Glomerular visceral epithelial cell (primary cell): ENCODE measurements at regions not wholly inside any gene's neighbourhood (a gene's known extent, or its start where the extent isn't known, plus 50 kb on each side); places are given as distances from the start of the nearest gene placed in this dataset.
"Not testable (repeated sequence)": the region's sequence is repeated elsewhere in the genome, so short reads cannot be mapped to it uniquely, and the experiment has no call there.

ENCODE experiments used
- DNase-seq: peaks from one replicate; pipeline ENCODE4 v3.0.0-alpha.2; 2016; ENCODE audit errors: extremely low spot score

DNA sequence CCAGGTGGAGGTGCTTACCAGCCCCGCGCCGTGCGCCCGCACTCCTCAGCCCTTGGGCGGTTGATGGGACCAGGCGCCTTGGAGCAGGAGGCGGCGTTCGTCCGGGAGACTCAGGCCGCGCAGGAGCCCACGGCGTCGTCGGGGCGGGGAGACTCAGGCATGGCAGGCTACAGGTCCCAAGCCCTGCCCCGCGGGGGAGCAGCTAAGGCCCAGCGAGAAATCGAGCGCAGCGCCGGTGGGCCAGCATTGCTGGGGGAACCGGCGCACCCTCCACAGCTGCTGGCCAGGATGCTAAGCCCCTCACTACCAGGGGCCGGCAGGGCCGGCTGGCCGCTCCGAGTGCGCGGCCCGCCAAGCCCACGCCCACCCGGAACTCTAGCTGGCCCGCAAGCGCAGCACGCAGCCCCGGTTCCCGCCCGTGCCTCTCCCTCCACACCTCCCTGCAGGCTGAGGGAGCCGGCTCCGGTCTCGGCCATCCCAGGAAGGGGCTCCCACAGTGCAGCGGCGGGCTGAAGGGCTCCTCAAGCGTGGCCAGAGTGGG, 1087.5 kb downstream of the GALC start:
- DNase-seq, result not testable (repeated sequence)

DNA sequence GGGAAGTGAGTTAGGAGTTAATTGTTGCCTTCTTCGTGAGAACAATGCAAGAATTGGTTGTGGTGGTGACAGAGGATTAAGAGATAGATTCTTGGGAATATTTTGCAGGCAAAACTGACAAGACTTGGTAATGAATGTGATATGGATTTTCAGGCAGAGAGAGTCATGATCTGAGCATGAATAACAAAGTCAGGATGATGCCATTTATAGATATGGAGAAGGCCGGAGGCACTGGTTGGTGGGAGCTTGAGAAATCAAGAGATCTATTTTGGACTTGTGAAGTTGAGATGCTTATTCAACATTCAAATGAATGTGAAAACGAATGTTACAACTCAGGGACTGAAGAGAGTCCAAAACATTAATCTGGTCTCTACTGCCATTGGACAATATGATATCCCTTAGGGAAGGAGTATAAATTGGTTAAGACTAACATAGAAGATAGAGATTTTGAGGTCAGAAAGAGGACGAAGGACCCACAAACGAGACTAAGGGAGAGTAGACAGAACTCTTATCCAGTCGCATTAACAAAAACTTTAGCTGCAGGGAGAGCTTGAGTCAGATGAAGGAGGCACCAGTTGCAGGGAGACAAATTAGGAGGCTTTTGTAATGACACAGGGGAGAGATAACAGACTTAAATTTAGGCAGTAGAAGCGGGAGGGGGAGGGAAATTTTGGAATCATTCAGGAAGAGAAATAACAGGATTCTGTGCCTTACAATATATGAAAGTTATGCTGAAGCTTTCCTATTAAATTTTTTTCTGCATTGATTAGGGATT, 1090.6 kb downstream of the GALC start:
- no peak for DNase-seq

DNA sequence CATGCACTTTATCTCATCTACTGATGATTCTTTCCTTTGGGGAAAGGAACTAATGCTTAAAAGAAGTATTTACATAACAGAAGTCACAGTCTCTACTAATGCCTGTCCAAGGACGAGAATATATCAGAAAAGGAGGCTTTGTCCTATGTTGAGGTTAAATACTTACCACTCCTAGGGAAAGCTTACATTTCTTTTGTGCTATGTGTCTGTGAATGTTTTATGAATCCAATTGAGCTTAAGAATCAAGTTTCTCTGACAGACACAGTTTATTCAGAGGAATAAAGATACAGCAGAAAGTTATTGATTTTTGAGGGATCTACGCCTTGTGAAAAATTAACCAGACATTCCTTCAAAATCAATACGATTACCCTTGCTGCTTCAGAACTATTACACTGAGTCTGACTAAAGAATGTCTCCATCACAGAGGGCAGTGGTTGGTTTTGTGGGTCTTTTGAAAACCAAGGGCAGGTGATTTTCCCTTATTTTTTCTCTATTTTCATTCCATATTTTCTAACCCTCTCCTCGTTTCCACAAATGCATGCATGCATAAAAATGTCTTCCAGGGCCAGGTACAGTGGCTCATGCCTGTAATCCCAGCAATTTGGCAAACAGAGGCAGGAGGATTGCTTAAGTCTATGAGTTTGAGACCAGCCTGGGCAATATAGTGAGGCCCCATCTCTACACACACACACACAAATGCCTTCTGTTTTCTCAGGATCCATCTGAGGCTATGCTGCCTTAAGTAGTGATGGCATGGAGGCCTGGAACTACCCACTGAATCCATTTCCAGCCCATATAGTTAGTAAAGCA, 1095.1 kb downstream of the GALC start:
- no peak for DNase-seq

DNA sequence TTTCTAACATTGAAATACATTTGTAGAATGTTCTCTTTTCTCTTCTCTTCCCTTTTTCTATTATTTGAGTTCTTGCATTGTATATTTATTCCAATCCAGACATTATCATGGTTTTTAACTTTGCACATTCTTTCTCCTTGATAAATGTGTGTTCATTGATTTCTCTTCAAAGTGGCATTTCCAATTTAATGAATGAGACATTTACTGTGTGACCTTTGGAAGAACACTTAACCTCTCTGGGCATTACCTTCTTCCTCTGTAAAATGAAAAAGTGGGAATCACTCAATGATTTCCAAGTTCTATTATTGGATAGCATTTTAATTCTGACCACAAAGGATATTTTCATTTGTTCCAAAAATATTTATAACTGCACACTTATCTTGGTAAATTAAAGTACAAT, 1095.8 kb downstream of the GALC start:
- no peak for DNase-seq

DNA sequence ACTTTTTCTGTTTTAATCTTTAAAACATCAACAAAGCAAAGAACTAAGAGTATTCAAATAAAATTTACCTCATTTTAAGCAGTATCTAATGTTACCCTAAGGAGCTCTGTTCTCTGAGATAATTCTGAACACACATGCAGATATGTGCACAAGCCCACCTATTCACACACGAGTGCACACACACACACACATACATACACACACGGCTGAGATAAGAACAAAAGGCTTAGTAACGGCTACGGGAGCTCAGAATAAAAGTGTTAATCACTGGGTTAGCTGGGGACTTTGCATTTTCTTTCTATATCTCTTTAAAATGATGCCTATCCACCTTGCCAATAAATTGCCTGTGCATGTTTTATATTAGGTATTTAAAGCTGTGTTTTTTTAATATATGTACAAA, 1096.3 kb downstream of the GALC start:
- no peak for DNase-seq

DNA sequence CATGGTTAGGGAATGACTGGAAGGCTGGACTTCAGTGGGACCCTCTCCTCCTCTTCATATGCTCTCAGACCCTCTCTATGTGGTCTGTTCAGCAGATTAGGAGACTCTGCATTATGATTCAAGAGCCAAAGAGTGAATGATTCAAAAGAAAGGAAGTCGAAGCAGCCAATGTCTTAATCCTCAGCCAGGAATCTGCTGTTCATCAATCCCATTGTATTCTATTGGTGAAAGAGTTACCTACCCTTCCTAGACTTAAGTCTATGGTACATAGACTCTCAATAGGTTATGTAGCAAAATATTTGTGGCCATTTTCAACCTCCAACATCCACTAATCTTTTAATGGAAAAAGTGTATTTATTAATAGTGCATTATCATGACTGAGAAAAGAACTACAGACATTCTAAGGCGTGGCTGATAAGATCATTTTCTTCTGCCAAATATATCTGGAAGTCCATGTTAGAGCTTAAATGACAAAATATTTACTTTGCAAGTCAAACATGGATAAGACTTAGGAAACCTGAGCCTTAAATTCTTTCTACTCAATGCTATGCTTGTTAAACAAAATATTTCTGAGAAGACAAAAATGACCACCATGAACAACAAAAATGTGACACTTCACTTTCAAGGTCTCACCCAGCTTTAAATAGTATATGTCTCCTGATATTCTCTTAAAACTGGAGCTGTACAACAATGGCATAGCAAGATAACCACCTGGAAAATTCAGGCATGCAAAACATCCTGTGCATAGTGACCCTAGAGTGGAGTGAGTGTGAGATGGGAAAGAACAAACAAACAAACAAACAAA, 1100.6 kb downstream of the GALC start:
- DNase-seq, result no peak

DNA sequence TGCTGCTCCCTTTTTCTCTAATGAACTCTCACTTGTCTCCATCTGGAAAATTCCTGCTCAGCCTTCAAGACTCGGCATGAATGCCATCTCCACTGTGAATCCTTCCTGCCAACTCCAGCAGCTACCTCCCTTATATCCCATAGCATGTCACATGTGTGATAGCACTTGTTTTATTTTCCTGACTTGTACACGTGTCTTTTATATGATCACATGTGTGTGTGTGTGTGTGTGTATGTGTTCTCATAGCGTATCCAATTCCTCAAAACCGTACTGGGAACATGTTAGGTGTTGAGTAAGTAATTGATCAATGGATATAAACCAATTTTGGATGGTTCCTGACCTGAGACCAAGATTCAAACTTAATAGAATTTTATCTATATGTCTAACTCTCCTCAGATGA, 1107.7 kb downstream of the GALC start:
- no peak for DNase-seq

DNA sequence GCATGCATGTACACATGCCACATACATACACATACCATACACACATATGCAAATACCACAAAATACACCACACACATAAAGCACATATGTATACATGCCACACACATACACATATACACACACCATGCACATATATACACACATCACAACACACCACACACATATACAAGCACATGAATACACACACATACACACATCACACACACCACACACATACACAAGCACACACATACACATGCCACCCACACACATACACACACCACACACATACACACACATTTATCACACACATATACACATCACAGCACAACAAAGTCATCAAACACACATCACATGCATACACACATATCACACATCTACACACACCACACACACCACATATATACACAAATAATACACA, 1108.5 kb downstream of the GALC start:
- DNase-seq, result no peak

DNA sequence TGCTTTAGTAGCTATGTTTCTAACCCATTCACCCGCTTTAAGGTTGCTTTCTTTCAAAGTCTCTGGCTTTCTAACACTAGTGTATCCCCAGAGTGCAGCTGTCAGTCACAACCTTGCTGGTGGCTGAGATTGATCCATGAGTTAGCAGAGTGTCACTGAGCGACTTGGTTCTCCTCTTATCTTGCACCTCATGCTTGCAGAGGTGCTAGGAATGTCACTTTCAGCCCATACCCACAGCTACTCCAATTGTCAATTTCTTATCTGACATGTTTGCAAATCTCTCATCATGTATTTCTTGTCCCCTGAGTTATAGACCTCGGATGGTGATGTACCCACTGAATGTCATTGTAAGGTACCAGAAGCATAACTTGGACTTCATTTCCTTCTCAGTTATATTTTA, 1110.2 kb downstream of the GALC start:
- no peak for DNase-seq

DNA sequence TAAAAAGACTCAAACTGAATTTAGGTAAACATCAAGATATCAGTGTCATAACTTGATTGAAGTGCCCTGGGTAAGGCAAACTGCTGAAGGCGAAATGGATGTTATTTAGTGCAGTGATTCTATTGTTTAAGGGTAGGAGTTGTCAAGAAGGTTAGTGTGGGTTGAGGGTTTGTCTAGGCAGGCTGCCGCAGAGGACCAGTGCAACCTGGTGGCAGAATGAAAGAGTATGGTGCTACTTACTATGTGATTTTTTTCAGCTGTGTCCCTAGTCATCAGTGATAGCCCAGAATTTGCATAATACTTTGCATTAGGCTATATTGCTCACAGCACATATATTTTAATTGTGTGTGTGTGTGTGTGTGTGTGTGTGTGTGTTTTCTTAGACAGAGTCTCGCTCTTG, 1127.0 kb downstream of the GALC start:
- DNase-seq, result no peak

DNA sequence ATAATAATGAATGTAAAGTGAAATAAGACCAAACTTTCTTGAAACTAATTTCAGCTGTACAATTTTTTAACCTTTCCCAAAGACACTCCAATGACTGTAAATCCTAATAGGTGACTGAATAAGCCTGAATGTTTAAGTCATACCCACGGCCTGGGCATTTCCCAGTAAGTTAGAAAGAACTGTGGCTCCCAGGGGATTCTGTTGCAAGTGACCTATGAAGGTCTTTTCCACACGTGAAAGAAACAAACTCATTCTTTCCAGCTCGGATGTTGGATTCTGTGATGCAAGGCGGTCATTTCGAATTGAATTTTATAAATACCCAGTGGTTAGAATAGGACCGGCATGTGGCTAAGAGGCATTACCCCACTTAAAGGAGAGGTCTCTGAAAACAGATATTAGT, 1134.4 kb downstream of the GALC start:
- peak; percentile 26 for DNase-seq

DNA sequence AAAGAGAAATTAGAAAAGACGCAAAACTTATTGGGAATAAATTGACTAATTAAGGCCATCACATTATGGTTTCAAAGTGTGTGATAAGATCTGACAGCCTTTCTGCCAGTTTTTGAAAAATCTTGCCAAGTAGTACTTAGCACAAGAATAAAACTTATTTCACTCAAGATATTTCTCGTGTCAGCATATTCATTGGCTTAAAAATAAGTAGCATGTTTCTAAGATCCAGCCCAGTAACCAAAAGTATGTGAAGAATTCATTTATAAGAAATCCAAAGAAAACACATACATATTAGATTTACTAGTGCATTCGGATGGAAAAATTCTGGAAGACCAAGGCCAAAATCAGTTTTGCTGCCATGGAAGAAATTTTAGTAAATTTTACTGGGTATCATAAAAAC, 1135.0 kb downstream of the GALC start:
- DNase-seq, result peak; percentile 44

DNA sequence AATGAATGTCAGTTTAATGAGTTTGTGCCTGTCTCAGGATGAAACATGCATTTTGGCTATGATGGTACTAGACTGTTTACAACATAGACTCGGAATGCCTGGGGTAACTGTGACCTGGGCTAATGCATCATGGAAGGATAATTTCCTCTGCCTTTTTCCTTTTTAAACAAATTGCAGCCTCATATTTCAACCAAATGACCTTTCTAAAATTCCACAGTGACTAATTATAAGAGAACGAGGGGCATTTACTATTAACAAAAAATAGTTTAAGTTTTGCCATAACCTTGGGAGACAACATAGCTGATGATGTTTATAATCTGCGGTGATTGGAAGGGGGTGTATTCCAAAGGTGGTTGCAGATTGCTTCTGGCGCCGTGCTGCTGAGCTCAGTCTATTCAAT, 1140.5 kb downstream of the GALC start:
- DNase-seq, result no peak

DNA sequence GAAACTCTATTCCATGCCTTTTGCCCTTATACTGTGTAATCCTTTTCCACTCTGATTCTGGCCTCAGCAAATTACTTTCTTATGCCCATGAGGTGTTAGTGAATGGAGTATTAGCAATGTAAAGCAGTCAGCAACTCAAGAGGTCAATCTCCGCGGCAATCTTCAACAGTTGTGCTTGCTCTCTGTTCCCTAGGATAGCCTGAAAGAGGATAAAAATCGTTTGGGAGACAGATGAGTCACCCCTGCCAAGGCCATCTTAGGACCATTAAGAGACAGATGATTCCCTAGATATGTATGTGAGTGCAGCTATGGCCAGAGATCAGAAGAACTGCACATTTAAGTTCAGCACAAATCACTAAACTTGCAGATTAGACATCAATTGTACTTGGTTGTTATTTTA, 1145.8 kb downstream of the GALC start:
- no peak for DNase-seq

DNA sequence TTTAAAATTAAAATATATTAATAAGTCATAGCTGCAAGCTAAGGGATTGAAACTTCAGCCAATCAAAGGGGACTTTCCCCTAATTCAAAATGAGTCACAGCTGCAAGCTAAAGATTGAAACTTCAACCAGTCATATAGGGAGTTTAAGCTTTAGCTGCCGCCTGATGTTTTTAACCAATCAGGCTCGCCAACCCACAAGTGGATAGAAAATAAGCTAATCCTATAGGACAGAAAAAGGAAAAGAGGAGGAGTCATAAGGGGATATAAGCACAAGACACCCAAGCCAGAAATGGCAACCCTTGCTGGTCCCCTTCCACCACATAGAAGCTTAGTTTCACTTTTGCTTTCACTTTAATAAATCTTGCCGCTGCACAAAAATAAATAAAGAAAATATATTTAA, 1154.6 kb downstream of the GALC start:
- DNase-seq, result no peak

DNA sequence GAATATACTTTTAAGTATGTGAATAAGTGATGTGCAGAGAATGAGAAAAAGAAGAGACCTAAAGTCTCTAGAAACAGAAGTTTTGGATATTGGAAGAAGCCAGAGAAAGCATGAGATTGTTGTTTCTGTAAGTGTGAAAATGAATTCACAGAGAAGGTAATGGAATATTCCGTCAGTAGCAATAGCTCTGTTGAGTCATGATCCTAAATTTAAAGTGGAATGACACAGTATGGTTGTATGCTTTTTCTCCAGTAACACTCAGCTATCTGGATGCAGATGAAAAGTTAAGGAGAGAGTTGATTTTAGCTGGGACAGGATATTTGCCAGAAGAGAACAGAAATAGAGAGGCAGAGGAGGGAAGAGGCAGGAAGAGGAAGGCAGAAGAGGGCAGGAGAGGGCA, 1166.3 kb downstream of the GALC start:
- no peak for DNase-seq

DNA sequence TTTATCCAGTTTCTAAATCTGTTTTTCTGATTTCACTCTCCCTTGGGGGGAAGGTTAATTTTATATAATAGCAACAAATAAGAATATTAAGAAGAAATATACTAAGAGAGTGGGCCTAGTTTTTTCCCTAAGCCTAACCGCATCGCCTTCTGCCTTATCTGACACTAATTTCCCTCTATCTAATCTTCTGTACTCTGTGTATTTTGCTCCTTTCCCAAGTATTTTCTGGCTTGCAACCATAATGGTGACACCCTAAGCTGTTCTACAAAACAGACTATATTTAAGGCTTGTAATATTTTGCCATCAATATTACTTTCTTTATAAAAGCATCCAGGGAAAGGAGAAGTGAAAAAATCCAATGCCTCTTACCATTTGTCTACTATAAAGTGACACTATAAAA, 1168.8 kb downstream of the GALC start:
- DNase-seq, result no peak

DNA sequence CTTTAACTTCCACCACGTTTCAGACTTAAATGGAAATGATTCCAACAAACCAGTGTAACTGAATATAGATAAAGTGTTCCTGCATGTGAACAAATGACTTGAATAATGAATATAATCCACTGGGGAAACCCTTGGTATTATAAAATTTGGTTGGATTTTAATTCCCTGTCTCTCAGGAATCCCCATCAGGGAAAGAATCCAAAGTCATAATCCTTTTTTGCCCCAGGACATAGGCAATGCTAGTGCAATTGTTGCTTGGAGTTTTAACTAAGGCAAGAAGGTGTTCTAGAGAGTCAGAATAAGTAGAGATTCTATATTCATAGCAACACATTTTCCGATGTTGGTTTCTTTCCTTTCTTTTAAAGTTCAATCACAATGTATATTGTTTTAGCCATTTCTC, 1169.4 kb downstream of the GALC start:
- DNase-seq, result no peak

DNA sequence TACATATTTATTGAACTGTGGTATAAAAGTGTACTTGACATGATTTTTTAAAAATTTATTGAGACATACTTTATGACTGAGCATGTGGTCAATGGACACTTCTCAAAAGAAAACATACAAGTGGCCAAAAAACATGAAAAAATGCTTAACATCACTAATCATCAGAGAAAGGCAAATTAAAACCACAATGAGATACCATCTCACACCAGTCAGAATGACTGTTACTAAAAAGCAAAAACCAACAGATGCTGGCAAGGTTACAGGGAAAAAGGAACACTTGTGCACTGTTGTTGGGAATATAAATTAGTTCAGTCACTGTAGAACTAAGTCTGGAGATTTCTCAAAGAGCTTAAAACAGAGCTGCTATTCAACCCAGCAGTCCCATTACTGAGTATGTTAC, 1177.6 kb downstream of the GALC start:
- no peak for DNase-seq

DNA sequence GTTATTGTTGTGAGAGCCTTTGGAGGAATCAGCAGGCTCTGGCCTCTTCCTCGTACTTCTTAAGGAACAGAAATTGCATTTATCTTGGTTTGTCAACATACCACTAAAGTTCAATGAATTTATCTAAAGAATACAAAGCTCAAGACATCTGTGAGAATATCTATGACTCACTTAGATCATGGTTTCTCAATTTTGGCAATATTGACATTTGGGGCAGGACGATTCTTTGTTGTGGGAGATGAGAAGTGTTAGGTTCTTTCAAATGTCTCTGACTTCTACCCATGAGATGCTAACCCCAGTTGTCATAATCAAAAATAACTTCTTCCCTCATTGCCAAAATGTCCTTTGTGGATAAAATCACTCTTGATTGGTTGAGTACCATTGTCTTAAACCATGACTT, 1190.3 kb downstream of the GALC start:
- DNase-seq, result no peak

DNA sequence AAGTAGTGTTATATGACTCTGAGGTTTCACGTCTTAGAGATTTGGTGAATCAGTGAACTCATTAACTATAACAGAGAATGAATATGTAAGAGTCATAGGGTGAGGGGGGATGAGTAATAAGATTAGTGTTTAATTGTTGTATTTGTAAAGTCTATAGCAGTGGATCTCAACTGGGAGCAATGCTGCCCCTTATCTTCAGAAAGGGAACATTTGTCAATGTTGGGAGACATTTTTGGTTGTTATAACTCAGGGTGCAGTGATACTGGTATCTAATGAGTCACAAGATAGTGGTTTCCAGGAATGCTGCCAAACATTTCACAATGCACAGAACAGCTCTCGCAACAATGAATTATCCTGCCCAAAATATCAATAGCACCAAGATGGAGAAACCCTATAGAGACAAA, 1193.7 kb downstream of the GALC start:
- peak; percentile 86 for DNase-seq

DNA sequence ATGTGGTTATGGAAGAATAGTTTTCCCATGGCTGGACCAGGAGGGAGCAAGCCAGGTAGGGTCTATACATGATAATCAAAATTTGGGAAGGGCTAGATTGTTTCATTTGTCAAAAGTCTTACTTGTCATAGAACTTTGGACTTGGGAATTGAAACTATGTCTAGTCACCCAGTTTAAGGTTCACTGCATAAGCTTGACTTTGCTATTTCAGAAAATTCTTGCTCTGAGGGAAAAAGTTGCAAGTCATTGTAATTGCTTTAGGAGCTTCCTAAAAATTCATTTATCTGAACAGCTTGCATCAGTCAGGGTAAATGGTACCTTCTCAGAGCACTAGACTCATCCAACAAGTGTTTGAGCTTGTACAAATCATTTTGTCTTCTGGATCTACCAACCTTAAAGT, 1194.7 kb downstream of the GALC start:
- no peak for DNase-seq

DNA sequence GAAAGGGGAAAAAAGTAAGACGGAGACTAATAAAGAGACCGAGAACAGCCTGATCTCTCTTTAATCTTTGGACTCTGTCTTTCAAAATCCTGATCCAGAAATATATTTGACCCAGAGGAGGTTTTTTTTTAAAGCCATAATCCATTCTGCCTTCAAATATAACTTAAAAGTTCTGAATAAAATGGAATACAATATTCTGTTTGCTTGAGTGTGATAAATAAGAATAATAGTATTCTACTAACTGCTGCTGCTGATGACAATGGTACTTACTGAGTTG, 1196.0 kb downstream of the GALC start:
- DNase-seq, result no peak
